ENCODE measurements at regions not wholly inside any gene's neighbourhood (a gene's known extent, or its start where the extent isn't known, plus 50 kb on each side); places are given as distances from the start of the nearest gene placed in this dataset.
"Not testable (repeated sequence)": the region's sequence is repeated elsewhere in the genome, so short reads cannot be mapped to it uniquely, and the experiment has no call there.

DNA sequence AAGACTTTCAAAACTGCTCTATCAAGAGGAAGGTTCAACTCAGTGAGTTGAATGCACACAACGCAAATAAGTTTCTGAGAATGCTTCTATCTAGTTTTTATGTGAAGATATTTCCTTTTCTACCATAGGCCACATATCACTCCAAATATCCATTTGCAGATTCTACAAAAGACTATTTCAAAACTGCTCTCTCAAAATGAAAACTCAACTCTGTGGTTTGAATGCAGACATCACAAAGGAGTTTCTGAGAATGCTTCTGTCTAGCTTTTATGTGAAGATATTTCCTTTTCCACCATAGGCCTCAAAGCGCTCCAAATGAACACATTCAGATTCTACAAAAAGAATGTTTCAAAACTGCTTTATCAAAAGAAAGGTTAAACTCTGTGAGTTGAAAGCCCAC, 1093.1 kb upstream of the DEFB115 start:
- not testable (repeated sequence) for DNase-seq (ENCODE audit: low spot score)

DNA sequence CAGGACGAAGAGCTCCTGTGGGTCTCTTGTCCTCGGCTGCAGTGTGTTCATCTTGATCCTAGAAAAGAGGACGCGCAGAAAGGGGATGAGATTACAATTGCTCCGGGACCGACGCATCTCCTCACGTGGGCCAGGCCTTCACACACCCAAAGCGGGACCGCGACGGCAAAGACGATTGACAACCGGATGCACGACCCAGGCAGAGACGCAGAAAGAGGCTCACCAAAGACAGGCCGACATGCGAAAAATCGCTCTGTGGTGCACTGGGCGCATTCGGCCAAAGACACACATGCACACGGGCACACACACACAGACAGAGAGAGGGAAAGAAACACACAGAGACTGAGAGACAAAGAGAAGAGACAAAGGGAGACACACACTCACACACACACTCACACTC, 1089.9 kb upstream of the DEFB115 start:
- no peak for DNase-seq (ENCODE audit: low spot score)

DNA sequence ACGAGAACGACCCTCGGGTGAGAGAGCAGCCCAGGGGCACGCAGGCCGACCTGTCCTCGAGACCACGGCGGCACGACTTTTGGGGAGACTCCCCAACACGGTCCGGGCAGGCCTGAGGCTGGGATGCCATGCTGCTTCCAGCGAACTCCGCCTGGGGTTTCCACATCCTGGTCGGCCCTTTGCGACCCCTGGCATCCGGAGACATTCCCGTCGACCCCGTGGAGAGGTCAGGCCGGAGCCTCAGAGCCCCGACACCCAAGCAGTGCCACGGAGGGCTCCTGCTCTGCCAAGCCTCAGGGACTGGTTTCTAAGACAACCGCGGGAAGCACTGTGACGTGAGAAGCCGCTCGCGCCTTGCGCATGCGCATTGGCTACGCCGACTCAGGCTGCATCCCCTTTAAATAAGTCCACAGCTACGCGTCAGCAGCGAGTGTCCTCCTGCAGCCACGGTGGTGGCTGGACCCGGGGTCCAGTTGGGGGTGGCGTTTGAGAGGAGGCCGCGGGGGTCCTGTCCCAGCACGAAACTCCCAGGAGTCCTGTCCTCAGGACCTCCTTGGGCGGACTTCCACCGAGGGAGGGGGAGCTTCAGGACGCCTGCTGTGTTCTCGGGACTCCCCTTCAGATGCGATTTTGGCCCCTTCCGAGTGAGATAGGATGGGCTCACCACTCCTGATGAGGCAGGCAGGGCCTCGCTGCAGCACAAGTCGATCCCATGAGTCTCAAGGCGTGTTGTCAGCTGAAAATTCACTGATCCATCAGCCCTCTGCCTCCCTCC, 1089.3 kb upstream of the DEFB115 start:
- DNase-seq (ENCODE audit: low spot score), result no peak

DNA sequence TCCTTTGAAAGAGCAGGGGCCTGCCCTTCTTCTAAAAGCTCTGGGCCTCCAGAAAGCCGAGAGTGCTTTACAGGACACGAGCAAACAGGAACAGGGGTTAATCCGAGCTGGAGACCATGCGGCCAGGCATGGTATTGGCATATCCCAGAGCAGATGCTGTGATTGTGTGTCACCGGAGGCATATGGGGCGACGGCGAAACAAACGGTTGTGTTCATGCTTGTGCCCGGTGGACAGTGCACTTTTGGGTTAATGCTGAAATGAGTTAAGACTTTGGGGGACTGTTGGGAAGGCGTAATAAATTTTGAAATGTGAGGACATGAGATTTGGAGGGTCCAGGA, 1088.7 kb upstream of the DEFB115 start:
- DNase-seq (ENCODE audit: low spot score), result no peak

DNA sequence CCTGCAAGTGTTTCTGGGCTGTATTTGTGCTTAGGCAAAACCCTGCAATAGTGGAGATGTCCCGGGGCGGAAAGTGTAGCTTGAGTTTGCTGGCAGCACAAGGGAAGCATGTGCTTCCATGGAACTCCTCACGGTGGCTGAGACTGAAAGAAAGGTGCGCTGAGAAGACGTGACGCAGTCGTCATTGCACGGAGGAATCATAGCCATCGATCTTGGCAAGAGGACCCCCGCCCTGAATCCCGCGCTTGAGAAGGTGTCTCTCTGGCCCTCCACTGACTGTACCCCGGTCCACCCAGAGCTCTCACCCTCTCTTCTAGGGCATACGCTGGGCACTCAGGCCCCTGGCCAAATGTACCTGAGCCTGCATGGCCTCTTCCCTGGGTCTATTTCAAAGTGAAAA, 1081.8 kb upstream of the DEFB115 start:
- DNase-seq (ENCODE audit: low spot score), result no peak

DNA sequence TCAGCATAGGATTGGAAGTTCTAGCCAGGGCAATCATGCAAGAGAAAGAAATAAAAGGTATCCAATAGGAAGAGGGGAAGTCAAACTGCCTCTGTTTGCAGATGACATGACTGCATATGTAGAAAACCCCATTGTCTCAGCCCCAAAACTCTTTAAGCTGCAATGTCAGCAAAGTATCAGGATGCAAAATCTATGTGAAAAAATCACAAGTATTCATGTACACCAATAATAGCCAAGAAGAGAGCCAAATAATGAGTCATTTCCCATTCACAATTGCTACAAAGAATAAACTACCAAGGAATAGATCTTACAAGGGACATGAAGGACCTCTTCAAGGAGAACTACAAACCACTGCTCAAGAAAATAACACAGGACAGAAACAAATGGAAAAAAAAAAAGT, 1074.3 kb upstream of the DEFB115 start:
- DNase-seq (ENCODE audit: low spot score), result not testable (repeated sequence)

DNA sequence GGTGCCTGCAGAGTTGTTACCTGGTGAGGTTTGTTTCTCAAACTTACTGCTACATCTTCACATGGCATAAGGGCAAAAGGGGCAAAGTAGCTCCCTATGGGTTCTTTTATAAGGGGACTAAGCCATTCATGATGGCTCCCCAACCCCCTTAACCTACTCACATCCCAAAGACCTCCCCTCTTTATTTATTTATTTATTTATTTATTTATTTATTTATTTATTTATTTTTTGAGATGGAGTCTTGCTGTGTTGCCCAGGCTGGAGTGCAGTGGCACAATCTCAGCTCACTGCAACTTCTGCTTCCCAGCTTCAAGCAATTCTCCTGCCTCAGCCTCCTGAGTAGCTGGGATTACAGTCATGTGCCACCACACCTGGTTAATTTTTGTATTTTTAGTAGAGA, 1065.7 kb upstream of the DEFB115 start:
- not testable (repeated sequence) for DNase-seq (ENCODE audit: low spot score)

DNA sequence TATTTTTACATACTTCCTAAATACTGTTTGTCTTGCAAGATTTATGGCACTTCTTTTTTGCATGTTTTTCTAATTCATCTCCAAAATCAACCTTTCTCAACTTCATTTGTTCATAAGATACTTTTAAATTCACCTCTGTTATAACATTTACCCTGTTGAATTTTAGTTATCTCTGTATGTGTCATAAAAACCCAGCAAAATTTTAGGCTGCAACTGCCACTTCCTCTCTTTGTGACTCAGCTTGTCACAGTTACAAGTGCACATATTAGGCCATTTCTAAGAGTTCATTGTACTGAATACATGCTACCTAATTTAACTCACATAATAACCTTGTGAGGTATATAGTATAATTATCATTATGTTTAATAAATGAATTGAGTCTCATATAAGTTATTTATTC, 1023.0 kb upstream of the DEFB115 start:
- not testable (repeated sequence) for DNase-seq (ENCODE audit: low spot score)

DNA sequence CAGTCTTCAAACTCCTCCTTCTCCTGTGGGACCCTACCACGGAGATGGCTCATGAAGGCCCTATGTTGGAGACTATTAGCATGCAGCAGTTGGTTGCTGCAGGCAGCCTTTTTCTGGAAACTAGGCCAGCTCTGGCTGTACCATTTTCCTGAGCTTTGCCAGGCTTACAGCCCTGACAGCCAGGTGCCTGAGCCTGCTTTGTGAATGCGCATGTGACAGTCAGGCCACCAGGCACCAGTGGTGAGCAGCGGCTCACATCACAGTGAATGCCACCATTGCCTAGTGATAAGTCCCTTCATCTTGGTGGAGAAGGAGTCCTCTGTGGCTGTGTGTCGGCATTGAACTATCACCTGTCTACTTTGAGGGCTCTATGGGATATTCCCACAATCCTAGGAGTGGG, 982.4 kb upstream of the DEFB115 start:
- not testable (repeated sequence) for DNase-seq (ENCODE audit: low spot score)

DNA sequence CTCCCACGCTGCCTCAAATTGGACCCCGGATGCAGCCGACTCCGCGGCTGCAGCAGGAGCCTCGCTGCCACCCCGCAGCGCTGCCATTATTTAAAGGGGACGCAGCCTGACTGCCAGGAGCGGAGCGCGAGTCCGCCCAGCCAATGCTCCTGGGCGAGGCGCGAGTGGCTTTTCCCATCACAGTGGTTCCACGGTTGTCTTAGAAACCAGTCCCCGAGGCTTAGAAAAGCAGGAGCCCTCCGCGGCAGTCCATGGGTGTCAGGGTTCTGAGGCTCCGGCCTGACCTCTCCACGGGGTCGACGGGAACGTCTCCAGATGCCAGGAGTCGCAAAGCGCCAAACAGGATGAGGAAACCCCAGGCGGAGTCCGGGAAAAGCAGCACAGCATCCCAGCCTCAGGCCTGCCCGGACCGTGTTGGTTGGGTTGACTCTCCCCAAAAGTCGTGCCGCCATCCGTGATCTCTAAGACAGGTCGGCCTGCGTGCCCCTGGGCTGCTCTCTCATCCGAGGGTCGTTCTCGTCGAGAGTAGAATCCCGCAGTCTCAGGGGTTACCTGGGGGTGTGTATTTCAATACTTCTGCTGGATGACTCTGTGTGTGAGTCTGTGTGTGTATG, 975.8 kb upstream of the DEFB115 start:
- no peak for DNase-seq (ENCODE audit: low spot score)

DNA sequence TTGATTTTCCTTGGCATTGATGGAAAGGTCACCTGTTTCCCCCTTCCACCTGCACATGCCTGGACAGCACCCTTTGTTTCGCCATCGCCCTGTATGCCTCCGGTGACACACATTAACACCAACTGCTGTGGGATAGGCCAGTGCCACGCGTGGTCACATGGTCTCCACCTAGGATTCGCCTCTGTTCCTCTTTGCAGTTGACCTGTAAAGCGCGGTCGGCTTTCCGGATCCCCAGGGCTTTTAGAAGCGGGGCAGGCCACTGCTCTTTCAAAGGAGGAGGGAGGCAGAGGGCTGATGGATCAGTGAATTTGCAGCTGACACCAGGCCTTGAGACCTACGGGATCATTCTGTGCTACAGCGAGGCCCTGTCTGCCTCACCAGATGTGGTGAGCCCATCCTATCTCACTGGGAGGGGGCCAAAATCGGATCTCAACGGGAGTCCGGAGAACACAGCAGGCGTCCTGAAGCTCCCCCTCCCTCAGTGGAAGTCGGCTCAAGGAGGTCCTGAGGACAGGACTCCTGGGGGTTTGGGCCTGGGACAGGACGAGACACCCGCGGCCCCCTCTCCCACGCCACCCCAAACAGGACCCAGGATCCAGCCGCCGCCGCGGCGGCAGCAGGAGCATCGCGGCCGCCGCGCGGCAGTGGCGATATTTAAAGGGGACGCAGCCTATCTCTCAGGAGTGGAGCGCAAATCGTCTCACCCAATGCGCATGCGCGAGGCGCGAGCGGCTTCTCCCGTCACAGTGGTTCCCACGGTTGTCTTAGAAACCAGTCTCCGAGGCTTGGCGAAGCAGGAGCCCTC, 973.8 kb upstream of the DEFB115 start:
- DNase-seq (ENCODE audit: low spot score), result peak; percentile 61

DNA sequence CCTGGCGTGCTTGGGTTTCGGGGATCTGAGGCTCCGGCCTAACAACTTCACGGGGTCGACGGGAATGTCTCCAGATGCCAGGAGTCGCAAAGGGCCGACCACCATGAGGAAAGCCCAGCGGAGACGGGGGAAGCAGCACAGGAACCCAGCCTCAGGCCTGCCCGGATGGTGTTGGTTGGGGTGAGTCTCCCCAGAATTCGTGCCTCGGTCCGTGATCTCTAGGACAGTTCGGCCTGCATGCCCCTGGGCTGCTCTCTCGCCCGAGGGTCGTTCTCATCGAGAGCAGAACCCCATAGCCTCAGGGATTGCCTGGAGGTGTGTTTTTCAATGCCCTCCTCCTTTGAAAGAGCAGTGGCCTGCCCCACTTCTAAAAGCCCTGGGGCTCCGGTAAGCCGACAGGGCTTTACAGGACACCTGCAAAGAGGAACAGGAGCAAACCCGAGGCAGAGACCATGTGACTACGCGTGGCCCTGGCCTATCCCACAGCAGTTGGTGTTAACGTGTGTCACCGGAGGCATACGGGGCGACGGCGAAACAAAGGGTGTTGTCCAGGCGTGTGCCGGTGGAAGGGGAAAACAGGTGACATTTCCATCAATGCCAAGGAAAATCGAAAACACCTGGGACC, 973.1 kb upstream of the DEFB115 start:
- no peak for DNase-seq (ENCODE audit: low spot score)

DNA sequence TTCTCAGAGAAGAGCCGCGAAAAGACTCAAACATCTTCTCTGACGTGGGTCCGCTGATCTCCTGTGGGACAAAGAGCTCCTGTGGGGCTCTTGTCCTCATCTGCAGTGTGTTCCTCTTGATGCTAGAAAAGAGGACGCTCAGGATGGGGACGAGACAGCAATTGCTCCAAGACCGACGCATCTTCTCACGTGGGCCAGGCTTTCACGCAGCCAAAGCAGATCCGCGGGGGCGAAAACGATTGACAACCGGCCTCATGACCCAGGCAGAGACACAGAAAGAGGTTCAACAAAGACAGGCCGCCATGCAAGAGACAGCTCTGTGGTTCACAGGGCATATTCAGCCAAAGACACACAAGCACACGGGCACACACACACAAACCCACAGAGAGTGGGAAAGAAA, 971.8 kb upstream of the DEFB115 start:
- DNase-seq (ENCODE audit: low spot score), result no peak

DNA sequence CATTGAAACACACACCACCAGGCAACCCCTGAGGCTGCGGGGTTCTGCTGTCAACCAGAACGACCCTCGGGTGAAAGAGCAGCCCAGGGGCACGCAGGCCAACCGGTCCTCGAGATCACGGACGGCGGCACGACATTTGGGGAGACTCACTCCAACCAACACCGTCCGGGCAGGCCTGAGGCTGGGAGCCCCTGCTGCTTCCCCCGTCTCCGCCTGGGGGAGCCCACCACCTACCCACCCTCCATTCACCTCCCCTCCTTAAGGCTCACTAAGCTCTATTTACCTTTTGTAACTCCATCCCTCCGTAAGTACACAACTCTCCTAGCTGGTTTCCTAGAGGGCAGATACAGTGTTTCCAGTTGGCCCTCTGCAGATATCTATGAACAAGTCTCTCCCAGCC, 971.3 kb upstream of the DEFB115 start:
- DNase-seq (ENCODE audit: low spot score), result no peak

DNA sequence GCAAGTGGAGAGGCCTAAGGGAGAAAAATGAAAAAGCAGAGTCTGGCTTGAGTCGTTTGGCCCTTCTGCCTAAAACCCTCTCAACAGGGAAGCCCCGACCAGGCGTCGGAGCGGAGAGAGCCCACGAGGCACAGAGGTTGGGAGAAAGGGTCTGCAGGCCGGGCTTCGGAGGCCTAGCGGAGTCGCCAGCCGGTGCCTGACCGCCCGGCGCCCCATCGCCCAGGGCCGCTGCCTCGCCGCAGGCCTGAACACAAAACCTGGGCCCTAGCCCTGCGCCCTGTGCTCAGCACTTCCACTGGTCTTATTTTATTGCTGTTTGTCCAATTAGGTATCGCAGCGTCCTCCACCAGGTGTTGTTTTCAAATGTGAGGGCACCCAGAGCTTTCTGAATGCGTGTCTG, 970.0 kb upstream of the DEFB115 start:
- not testable (repeated sequence) for DNase-seq (ENCODE audit: low spot score)

DNA sequence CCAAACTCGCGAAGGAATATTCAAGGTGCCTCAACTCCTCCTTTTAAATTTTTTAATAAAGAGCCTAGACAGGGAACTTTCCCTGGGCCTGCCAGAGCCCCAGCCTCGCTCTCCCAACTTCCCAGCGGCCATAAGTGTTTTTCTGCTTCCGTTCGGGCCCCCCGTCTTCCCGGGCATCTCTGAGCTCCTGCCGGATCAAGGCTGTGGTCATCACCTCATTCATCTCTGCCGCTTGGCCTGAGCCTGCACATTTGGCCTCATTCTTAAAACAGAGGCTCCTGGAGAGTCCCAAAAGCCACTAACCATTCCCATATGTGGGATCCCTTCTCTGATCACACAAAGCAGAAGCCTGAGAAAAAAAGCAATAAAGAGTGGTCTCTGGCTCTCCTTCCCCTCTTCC, 969.1 kb upstream of the DEFB115 start:
- no peak for DNase-seq (ENCODE audit: low spot score)

DNA sequence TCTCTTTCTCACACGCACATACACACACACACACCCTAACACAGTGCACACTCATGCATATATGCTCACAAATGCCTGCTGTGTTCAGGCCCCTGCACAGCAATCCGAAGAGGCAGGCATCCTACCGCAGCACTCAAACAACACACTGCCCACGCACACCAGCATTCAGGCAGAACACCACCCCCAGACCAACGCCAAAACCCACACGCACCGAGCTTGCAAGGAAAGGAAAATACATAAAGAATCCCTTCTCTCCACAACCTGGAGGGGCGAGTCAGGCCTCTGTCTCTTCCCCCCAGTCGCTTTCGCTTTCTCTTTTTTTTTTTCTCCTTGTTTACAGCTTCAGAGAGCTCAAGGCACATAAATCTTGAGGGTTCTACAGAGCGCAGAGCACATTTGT, 968.4 kb upstream of the DEFB115 start:
- DNase-seq (ENCODE audit: low spot score), result not testable (repeated sequence)

DNA sequence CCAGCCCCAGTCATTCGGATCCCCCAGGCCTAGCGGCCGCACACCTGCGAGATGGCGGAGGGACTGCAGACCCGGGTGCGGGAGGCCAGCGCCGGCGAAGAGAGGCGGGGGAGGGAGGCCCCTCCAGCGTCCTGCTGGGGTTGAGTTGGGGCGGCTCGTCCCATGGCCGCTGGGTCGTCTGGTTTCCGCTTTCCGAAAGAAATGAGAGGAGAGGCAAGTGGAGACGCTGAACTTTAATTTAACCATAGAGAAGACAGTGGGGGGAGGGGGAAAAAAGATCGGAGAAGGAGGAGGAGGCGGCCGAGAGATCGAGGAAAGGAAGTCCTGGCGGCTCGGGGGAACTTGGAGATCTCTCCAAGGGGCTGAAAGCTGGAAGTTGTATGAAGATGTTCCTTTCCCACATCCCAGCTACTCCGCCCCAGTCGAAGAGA, 967.7 kb upstream of the DEFB115 start:
- not testable (repeated sequence) for DNase-seq (ENCODE audit: low spot score)

DNA sequence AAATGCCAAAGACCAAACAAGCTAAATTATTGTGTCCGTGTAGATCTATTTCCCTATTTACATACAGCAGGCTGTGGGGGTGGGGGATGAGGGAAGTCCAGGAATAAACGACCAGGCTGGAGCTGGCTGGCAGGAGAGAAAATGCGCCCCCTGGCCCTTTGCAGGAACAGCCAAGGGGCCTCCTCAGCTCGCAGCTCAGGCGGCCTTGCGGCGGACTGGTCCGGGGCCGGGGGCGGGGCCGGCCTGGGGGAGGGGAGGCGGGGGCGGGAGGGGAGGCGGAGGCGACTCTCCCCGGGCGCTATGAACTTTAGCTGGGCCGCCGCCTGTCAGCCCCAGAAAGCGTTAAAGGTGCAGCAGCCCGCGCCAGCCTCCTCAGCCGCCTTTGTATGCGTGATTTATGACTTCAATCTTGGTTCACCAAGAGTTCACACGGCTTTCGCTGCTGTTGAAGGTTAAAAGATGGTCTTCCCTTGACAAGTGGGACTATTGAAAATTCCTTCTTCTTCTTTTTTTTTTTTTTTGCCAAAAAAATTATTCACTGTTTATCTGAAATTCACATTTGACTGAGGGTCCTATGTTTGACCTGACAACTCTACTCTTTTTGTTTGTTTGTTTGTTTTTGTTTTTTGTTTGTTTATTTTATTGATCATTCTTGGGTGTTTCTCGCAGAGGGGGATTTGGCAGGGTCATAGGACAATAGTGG, 967.0 kb upstream of the DEFB115 start:
- peak; percentile 52 for DNase-seq (ENCODE audit: low spot score)

DNA sequence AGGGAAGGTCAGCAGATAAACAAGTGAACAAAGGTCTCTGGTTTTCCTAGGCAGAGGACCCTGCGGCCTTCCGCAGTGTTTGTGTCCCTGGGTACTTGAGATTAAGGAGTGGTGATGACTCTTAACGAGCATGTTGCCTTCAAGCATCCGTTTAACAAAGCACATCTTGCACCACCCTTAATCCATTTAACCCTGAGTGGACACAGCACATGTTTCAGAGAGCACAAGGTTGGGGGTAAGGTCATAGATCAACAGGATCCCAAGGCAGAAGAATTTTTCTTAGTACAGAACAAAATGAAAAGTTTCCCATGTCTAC, 966.4 kb upstream of the DEFB115 start:
- not testable (repeated sequence) for DNase-seq (ENCODE audit: low spot score)

DNA sequence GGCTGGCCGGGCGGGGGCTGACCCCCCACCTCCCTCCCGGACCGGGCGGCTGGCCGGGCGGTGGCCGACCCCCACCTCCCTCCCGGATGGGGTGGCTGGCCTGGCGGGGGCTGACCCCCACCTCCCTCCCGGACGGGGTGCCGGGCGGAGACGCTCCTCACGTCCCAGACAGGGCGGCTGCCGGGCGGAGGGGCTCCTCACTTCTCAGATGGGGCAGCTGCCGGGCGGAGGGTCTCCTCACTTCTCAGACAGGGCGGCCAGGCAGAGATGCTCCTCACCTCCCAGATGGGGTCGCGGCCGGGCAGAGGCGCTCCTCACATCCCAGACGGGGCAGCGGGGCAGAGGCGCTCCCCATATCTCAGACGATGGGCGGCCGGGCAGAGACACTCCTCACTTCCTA, 965.8 kb upstream of the DEFB115 start:
- DNase-seq (ENCODE audit: low spot score), result not testable (repeated sequence)

DNA sequence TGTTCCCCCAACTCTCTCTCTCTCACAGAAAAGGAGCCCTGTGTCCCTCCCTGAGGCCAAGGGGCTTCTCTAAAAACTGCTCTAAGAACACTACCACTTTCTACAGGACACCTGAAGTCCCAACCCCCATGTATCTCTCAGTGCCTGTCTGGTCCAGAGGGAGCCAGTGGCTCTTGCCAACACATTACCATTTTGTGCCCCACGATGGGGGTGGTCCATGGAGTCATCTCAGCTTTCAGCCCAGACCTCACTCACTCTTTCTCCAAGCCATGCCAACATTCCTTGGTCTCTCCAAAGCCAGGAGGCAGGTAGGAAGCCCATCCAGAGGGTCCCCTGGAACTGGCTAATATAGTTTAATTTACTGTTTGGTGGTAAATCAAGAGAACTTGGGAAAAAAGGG, 962.1 kb upstream of the DEFB115 start:
- not testable (repeated sequence) for DNase-seq (ENCODE audit: low spot score)
